Activated CD8-positive, alpha-beta memory T cell treated with anti-CD3 and anti-CD28 coated beads for 4 hours (primary cell): ENCODE measurements at regions not wholly inside any gene's neighbourhood (a gene's known extent, or its start where the extent isn't known, plus 50 kb on each side); places are given as distances from the start of the nearest gene placed in this dataset.
"Not testable (repeated sequence)": the region's sequence is repeated elsewhere in the genome, so short reads cannot be mapped to it uniquely, and the experiment has no call there.

ENCODE experiments used
- DNase-seq, 2 donors: peaks; one replicate each; pipeline ENCODE4 v3.0.0-alpha.2; 2020; ENCODE audit warnings: low read depth in 2 of 2

GRCh38 chr3:66842761-66843464 lies 155.2 kb upstream of the KBTBD8 start:
- DNase-seq, result not testable (repeated sequence)

DNA sequence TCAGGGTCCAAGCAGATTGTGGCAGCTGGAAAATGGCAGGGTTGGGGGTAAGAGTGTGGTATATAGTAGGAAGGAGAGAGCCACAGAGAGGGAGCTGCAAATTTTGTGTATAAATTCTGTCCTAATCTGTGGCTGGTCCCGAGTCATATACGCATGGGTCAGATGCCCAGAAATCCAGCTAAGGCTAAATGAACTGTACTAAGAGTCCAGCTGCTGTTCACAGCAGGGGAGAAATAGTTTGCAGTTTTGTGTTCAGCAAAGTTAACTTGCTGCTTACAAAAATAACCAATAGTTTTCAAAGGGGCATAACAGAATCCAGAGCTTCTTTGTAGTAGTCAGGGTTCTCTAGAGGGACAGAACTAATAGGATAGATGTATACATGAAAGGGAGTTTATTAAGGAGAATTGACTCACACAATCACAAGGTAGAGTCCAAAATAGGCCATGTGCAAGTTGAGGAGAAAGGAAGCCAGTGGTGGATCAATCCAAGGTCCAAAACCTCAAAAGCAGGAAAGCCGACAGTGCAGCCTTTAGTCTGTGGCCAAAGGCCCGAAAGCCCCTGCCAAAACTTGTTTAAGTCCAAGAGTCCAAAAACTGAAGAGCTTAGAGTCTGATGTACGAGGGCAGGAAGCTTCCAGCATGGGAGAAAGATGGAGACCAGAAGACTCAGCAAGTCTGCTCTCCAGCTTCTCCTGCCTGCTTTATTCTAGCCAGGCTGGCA lies 146.1 kb upstream of the KBTBD8 start:
- no peak for DNase-seq

GRCh38 chr3:66854601-66855151 lies 143.4 kb upstream of the KBTBD8 start:
- no peak for DNase-seq

DNA sequence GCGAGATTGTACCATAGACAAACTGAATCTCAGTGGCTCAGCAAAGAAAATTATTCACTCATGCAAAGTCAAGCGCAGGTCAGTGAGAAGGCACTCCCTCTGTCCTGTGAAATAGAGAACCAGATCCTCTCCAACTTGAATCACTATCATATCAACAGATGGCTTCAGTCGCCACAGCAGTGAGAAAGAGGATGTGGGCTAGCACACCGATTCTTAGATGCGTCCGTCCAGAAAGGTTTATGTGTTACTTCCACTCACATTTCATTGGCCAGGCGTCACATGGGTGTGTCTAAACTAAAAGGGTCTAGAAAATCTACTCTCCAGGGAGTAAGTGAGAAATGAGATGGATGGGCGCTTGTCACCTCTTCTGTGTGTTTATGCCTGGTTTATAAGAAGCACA lies 141.6 kb upstream of the KBTBD8 start:
- DNase-seq, result no peak

GRCh38 chr3:66858656-66859381 lies 139.3 kb upstream of the KBTBD8 start:
- DNase-seq, result no peak

DNA sequence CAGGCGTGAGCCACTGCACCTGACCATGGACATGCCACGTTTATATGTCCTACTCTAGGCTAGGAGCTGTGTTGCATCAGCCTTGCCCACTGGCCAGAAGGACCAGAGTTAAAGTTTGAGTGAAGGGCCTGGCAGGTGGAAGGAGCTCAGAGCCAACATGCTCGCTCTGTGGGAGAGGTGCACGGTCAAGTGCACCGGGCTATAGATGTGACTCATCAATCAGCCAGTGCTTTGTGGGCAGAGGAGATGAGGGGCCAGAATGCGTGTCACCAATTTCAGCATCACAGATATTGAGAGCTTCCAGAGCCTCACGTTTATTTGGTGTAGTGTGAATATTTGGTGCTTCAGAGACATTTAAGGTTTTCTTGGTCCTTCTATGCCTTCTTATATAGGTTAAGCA lies 137.3 kb upstream of the KBTBD8 start:
- no peak for DNase-seq

- DNase-seq, result no peak
These were observed 134.6 kb upstream of the KBTBD8 start for GRCh38 chr3:66863205-66864111.

DNA sequence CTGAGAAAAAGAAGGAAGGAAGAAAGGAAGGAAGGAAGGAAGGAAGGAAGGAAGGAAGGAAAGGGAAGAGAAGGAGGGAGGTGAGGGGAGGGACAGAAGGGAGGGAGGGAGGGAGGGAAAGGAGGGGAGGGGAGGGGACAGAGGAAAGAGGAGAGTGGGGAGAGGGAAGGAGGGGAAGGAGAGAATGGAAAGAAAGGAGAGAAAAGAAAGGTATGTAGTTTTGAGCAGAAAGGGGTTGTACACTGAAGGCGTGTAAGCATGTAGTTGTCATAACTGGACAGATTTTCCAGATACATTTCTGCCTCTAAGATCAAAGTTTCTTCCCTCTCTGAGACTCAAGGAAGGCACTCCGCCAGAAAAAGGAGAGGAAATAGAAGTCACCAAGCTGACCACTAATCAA lies 113.4 kb upstream of the KBTBD8 start:
- DNase-seq, result no peak

DNA sequence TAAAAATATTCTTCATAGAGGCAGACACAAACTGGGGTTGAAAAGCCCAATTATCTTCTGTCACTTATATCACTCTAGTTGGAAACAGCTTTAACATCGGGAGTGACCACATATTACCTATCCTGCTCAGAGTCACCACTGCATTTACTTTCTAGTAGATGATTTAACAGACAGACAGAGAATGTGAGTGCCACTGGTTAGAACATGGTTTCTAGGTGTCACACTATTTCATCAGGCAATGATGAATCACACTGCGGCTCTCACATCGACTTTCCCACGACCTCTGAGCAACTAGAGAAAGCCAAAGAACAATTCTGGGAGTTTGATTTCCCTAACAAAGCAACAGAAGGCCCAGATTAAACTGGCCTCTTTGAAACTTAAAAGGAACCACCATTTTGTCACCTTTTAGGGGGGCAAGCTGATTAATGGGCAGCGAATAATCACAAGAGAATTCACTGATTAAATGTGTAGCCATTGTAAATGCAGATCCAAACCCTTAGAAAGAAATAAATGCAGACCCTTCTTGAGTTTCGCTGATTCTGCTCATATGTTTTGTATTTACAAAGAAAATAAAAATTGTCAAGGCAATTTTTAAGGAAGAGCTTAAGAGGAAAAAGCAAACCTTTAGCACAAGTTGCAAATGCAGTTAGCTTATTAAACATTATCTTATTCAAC lies 112.6 kb upstream of the KBTBD8 start:
- no peak for DNase-seq

- no peak for DNase-seq
These were observed 108.2 kb upstream of the KBTBD8 start for GRCh38 chr3:66889750-66890494.

DNA sequence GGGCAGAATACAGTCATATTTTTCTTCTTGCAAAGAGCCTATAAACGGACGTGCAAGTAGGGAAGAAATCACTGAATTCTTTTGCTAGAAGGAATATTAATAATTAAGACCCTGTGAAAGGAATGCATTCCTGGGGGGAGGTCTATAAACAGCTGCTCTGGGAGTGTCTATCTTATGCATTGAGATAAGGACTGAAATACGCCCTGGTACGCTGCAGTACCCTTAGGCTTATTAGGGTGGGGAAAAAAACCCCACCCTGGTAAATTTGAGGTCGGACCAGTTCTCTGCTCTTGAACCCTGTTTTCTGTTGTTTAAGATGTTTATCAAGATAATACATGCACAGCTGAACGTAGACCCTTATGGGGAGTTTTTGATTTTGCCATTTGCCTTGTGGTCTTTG lies 100.0 kb upstream of the KBTBD8 start:
- no peak for DNase-seq

GRCh38 chr3:66904336-66904735 lies 93.8 kb upstream of the KBTBD8 start:
- no peak for DNase-seq

DNA sequence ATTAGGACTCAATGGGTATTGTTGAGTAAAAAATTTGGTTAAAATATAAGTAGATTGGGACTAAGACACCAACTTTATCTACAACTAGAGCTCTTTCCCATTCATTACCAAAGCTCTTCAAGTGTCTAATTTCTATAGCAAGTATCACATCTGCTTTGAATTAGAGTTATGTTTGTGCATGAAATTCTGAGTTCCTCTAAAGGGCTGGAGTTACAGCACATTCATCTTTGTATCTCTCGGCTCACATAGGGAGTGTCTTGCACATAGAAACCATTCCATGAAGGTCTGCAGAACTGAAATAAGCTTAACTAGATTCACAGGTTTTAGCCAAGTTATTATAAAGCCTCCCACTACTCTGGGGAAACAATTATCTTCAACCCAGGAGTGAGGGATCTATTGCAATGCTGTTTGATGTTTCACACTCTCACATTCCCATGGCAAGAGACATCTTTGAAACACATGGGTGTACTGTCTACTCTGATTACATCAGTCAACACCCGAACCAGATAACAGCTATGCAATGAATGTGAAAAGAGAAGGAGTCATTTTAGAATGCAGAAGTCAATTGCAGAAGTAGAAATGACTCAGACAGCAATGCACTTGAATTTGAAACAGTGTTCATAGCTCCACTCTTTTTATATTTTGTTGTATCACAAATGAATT lies 93.1 kb upstream of the KBTBD8 start:
- DNase-seq, result no peak

GRCh38 chr3:66907136-66907535 lies 91.0 kb upstream of the KBTBD8 start:
- DNase-seq, result no peak

- DNase-seq, result no peak
These were observed 87.6 kb upstream of the KBTBD8 start for GRCh38 chr3:66910266-66911055.

DNA sequence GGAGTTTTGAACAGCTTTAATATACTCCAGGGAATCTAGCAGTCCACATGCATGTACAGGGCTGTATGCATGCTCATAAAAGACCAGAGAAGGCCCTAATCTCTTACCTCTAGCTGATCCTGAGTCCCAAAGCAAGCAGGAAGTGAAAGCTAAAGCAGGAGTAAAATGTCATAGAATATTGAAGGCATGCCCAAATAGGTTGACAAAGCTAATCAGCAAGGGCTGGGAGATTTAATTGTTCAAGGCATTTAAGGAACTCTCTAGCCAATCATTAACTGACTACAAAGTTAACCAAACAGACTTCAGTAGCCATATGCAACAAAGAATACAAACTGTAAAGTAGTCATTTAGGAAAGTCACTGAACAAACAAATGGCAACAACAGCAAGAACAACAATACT lies 85.8 kb upstream of the KBTBD8 start:
- DNase-seq, result no peak

GRCh38 chr3:66922058-66922457 lies 76.0 kb upstream of the KBTBD8 start:
- DNase-seq, result no peak

GRCh38 chr3:66923969-66924368 lies 74.1 kb upstream of the KBTBD8 start:
- DNase-seq, result no peak

GRCh38 chr3:66928252-66928651 lies 69.9 kb upstream of the KBTBD8 start:
- DNase-seq, result no peak
